HepG2 (cell line): ENCODE measurements at regions not wholly inside any gene's neighbourhood (a gene's known extent, or its start where the extent isn't known, plus 50 kb on each side); places are given as distances from the start of the nearest gene placed in this dataset.

Source experiments
- ATAC-seq: fragments of 200-7000 bp; cut with Tn5 transposase; 3 replicates; pipeline ENCODE4 v1.9.1; 2020; ENCODE audit warnings: mild to moderate bottlenecking, moderate library complexity
- BruUV-seq: library from RNA; stranded (reverse); fragments of 400-500 nt; replicated peaks from 2 replicates; lab custom pipeline; 2021; lab: Mats Ljungman, UMichigan
- CTCF ChIA-PET: fragments of 300-600 bp; formaldehyde crosslinking; extraction: SDS; loops from one replicate; lab custom pipeline; 2021; ENCODE audit warnings: low total read pairs, inconsistent platforms, low intra/inter-chr PET ratio; lab: Yijun Ruan, JAX
- POLR2A ChIA-PET: fragments of 350-600 bp; sonication (Branson Sonifier 250); formaldehyde crosslinking; loops from one replicate; lab custom pipeline; 2020; ENCODE audit warnings: antibody characterized with exemption, inconsistent platforms; lab: Yijun Ruan, JAX
- DNase-seq: peaks from one replicate; pipeline ENCODE4 v3.0.0-alpha.2; 2015; ENCODE audit warnings: low spot score
- FAIRE-seq: peaks from 3 replicates; lab custom pipeline; 2011; peaks lifted over from hg19 to GRCh38; lab: Jason Lieb, UNC
- H2AFZ ChIP-seq: one replicate; pipeline ENCODE4 v1.6.1; 2011; ENCODE audit warnings: low read length, inconsistent platforms
- H3K27ac ChIP-seq: fragments of 300-600 bp; 3 replicates; pipeline ENCODE4 v1.8.0; 2011; ENCODE audit warnings: mixed run types, mild to moderate bottlenecking, mixed read lengths, low read length, inconsistent platforms; ENCODE audit not compliant: insufficient read depth; ENCODE audit errors: extremely low read length
- H3K27me3 ChIP-seq, 2 experiments: fragments of 200-600 bp in 1 of 2; 2 replicates in 1 of 2; 3 replicates in 1 of 2; pipeline versions ENCODE4 v1.6.0 to v1.8.0; 2011; ENCODE audit warnings: low read length in 2 of 2, mild to moderate bottlenecking in 2 of 2, moderate library complexity in 2 of 2, inconsistent platforms in 1 of 2; ENCODE audit not compliant: insufficient read depth in 2 of 2, control insufficient read depth in 1 of 2
- H3K36me3 ChIP-seq, 2 experiments: fragments of 200-600 bp in 1 of 2; replicated peaks in 1 of 2; 2 replicates in 1 of 2; 3 replicates in 1 of 2; pipeline versions ENCODE4 v1.5.1 to v1.8.0; 2011; ENCODE audit warnings: low read length in 2 of 2, inconsistent platforms in 1 of 2; ENCODE audit not compliant: insufficient read depth in 2 of 2, control insufficient read depth in 1 of 2
- H3K4me1 ChIP-seq: 2 replicates; pipeline ENCODE4 v1.5.1; 2012; ENCODE audit warnings: low read length, inconsistent platforms; ENCODE audit not compliant: insufficient read depth
- H3K4me2 ChIP-seq: 2 replicates; pipeline ENCODE4 v1.6.0; 2011; ENCODE audit warnings: low read depth, low read length, inconsistent platforms
- H3K4me3 ChIP-seq, 3 experiments: fragments of 200-600 bp in 1 of 3; sonication (generic), shearing (Covaris generic) in 1 of 3; replicated peaks in 1 of 3; 2 replicates each; pipeline ENCODE4 v1.5.1; 2011 to 2016; ENCODE audit warnings: low read length in 3 of 3, inconsistent platforms in 2 of 3, low read depth in 2 of 3, mild to moderate bottlenecking in 2 of 3, control low read depth in 1 of 3, mixed read lengths in 1 of 3; ENCODE audit not compliant: insufficient read depth in 1 of 3
- H3K79me2 ChIP-seq: one replicate; pipeline ENCODE4 v1.6.1; 2011; ENCODE audit warnings: low read length, inconsistent platforms; ENCODE audit not compliant: insufficient read depth
- H3K9ac ChIP-seq: 2 replicates; pipeline ENCODE4 v1.6.0; 2011; ENCODE audit warnings: mild to moderate bottlenecking, low read depth, low read length, inconsistent platforms; ENCODE audit not compliant: insufficient read depth
- H3K9me3 ChIP-seq: 2 replicates; pipeline ENCODE4 v1.5.1; 2012; ENCODE audit warnings: mild to moderate bottlenecking, low read length
- H4K20me1 ChIP-seq: 2 replicates; pipeline ENCODE4 v1.6.0; 2011; ENCODE audit warnings: inconsistent platforms, mild to moderate bottlenecking, low read length, moderate library complexity; ENCODE audit not compliant: insufficient read depth
- EHMT2 ChIP-seq: fragments of 200-600 bp; sonication (generic); IDR thresholded peaks from 2 replicates; pipeline ENCODE4 v1.7.0; 2017; ENCODE audit warnings: antibody characterized with exemption, low read depth, low read length, borderline replicate concordance
- JUND ChIP-seq: sonication (generic); formaldehyde crosslinking; IDR thresholded peaks from 2 replicates; pipeline ENCODE4 v1.8.0; 2022; ENCODE audit warnings: mild to moderate bottlenecking, missing genetic modification reagents
- KAT2B ChIP-seq: fragments of 150-350 bp; IDR thresholded peaks from 2 replicates; pipeline ENCODE4 v1.6.1; 2014; ENCODE audit warnings: low read depth, low read length, borderline replicate concordance
- MED13 ChIP-seq: sonication (generic); formaldehyde crosslinking; IDR thresholded peaks from 2 replicates; pipeline ENCODE4 v1.5.0; 2020; ENCODE audit warnings: missing genetic modification reagents
- ZNF614 ChIP-seq: IDR thresholded peaks from 2 replicates; pipeline ENCODE4 v1.6.1; 2018; ENCODE audit warnings: missing biosample characterization, missing genetic modification reagents, inconsistent platforms, borderline replicate concordance
- ZNF713 ChIP-seq: sonication (generic); formaldehyde crosslinking; IDR thresholded peaks from 2 replicates; pipeline ENCODE4 v1.4.0; 2020; ENCODE audit warnings: mild to moderate bottlenecking, missing genetic modification reagents
- WGBS: methylation state at CpG from one replicate; pipeline ENCODE4 v1.1.6; 2017; ENCODE audit warnings: low lambda C conversion rate; 5-methylcytosine and 5-hydroxymethylcytosine counted together
- in situ Hi-C: cut with HindIII; loops from 2 replicates; pipeline ENCODE4 v1.10.0; 2017; ENCODE audit warnings: low pct_unique_long_range_greater_than_20kb; ENCODE audit not compliant: extremely low pct_ligation_motif_present
- intact Hi-C: fragments of 100-400 bp; cut with micrococcal nuclease; formaldehyde crosslinking; loops from one replicate; pipeline ENCODE4 v1.10.0; 2022; ENCODE audit not compliant: unreplicated experiment
- TF ChIP-seq, protein P1 (sequence below): sonication (generic); formaldehyde crosslinking; IDR thresholded peaks from 2 replicates; pipeline ENCODE4 v1.8.0; 2022; ENCODE audit warnings: missing genetic modification reagents, mild to moderate bottlenecking, inconsistent platforms, borderline replicate concordance
- TF ChIP-seq, protein P2 (sequence below): sonication (generic); formaldehyde crosslinking; IDR thresholded peaks from 2 replicates; pipeline ENCODE4 v1.8.1; 2022; ENCODE audit warnings: low read depth, mild to moderate bottlenecking, missing genetic modification reagents
- TF ChIP-seq, protein P3 (sequence below): sonication (generic); formaldehyde crosslinking; IDR thresholded peaks from 2 replicates; pipeline ENCODE4 v1.4.0; 2020; ENCODE audit warnings: missing genetic modification reagents, borderline replicate concordance

DNA sequence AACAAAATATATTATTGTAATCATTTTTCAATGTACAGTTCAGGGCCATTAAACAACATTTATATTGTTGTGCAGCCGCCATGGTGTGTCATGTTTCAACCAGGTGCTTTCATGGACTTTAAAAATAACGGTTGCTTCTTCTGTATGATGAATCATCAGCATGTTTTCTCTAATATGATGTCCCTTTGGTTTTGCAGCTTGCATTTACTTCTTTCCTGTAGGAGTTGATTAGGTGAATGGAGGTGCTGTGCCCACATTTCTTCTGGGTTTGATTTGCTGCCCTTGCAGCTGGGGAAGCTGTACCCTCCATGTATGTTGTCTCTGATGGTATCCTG is 54.9 kb upstream of the TULP4 start:
- Histone ChIP-seq H2AFZ (no peak overlapping the region), H4K20me1 (peaks cover 3% of the 10 kb centered on the region), H3K4me3 (no peak overlapping the region), H3K36me3 (peaks cover 8 to 41% of the 10 kb centered on the region in 2 experiments), H3K79me2 (peaks cover 93% of the 10 kb centered on the region), H3K9ac (no peak overlapping the region), H3K4me2 (no peak overlapping the region), H3K27ac (no peak overlapping the region), H3K9me3 (no peaks in the 10 kb centered on the region), H3K4me1 (peaks cover 14% of the 10 kb centered on the region; the same call in 1 of the 2 replicates), H3K27me3 (no peaks in the 10 kb centered on the region)
- ChIA-PET CTCF (no interaction called here), POLR2A (no interaction called here)
- ATAC-seq: no peak
- in situ Hi-C loops: no loop called here
- 92% methylated on average over 2 of the region's 2 CpGs for WGBS
- TF ChIP-seq, protein P1, sequence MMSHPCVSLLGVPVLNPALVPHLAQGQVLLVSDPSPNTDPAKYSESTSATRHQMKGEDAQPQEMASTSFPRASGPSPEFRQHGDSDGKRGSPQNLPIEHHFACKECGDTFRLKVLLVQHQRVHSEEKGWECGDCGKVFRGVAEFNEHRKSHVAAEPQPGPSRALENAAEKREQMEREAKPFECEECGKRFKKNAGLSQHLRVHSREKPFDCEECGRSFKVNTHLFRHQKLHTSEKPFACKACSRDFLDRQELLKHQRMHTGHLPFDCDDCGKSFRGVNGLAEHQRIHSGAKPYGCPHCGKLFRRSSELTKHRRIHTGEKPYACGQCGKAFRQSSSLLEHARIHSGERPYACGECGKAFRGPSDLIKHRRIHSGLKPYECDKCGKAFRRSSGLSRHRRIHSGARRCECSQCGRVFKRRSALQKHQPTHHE (CRISPR knock-in tag): no peak
- TF ChIP-seq ZNF713 (CRISPR knock-in tag) (no peak), KAT2B (no peak), MED13 (CRISPR knock-in tag) (no peak), ZNF614 (CRISPR knock-in tag) (no peak), EHMT2 (no peak), JUND (CRISPR knock-in tag) (no peak)
- TF ChIP-seq, protein P2, sequence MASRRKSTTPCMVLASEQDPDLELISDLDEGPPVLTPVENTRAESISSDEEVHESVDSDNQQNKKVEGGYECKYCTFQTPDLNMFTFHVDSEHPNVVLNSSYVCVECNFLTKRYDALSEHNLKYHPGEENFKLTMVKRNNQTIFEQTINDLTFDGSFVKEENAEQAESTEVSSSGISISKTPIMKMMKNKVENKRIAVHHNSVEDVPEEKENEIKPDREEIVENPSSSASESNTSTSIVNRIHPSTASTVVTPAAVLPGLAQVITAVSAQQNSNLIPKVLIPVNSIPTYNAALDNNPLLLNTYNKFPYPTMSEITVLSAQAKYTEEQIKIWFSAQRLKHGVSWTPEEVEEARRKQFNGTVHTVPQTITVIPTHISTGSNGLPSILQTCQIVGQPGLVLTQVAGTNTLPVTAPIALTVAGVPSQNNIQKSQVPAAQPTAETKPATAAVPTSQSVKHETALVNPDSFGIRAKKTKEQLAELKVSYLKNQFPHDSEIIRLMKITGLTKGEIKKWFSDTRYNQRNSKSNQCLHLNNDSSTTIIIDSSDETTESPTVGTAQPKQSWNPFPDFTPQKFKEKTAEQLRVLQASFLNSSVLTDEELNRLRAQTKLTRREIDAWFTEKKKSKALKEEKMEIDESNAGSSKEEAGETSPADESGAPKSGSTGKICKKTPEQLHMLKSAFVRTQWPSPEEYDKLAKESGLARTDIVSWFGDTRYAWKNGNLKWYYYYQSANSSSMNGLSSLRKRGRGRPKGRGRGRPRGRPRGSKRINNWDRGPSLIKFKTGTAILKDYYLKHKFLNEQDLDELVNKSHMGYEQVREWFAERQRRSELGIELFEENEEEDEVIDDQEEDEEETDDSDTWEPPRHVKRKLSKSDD (CRISPR knock-in tag): no peak
- TF ChIP-seq, protein P3, sequence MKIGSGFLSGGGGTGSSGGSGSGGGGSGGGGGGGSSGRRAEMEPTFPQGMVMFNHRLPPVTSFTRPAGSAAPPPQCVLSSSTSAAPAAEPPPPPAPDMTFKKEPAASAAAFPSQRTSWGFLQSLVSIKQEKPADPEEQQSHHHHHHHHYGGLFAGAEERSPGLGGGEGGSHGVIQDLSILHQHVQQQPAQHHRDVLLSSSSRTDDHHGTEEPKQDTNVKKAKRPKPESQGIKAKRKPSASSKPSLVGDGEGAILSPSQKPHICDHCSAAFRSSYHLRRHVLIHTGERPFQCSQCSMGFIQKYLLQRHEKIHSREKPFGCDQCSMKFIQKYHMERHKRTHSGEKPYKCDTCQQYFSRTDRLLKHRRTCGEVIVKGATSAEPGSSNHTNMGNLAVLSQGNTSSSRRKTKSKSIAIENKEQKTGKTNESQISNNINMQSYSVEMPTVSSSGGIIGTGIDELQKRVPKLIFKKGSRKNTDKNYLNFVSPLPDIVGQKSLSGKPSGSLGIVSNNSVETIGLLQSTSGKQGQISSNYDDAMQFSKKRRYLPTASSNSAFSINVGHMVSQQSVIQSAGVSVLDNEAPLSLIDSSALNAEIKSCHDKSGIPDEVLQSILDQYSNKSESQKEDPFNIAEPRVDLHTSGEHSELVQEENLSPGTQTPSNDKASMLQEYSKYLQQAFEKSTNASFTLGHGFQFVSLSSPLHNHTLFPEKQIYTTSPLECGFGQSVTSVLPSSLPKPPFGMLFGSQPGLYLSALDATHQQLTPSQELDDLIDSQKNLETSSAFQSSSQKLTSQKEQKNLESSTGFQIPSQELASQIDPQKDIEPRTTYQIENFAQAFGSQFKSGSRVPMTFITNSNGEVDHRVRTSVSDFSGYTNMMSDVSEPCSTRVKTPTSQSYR: no peak
- no peak for DNase-seq
- no peak for FAIRE-seq
- intact Hi-C loops: no loop called here
- BruUV-seq: no TSS peak
